CMK (cell line): ENCODE measurements at regions not wholly inside any gene's neighbourhood (a gene's known extent, or its start where the extent isn't known, plus 50 kb on each side); places are given as distances from the start of the nearest gene placed in this dataset.
"Not testable (repeated sequence)": the region's sequence is repeated elsewhere in the genome, so short reads cannot be mapped to it uniquely, and the experiment has no call there.

Source experiments
- DNase-seq: peaks from one replicate; pipeline ENCODE4 v3.0.0-alpha.2; 2010; ENCODE audit warnings: low read depth

DNA sequence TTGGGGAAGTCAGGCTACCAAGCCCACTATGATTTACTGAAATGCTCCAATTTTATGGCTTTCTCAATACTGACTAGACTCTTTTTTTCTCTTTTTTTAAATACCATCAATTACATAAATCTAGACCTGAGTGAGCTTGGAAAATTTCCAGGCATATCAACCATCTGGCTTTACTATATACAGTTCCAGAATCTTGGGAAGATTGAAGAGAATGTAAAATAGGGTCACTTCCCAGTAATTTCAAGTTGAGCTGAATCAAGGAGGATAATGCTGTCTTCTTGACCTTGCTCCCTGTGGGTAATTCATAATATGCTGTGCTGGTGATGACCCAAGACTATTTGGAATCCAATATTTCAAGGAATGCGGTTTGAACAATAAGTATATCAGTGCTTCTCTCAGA lies 108.1 kb downstream of the MAP3K21 start:
- no peak for DNase-seq

DNA sequence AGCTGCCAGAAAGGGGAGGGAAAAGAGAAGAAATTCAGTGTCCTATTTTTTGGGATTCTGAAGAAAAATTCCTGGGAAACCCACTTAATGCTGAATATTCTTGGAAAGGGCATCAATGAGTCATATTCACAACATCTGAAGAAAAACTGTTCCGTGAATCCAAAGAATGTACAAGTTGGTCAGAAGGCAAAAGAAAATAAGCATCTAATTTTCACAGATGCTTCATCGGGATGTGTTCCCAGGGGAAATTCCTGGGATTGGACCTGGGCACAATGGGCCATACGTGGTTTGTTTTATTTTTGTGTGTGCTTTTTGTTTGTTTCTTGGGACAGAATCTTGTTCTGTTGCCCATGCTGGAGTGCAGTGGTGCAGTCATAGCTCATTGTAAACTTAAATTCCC lies 112.2 kb downstream of the MAP3K21 start:
- DNase-seq = no peak

DNA sequence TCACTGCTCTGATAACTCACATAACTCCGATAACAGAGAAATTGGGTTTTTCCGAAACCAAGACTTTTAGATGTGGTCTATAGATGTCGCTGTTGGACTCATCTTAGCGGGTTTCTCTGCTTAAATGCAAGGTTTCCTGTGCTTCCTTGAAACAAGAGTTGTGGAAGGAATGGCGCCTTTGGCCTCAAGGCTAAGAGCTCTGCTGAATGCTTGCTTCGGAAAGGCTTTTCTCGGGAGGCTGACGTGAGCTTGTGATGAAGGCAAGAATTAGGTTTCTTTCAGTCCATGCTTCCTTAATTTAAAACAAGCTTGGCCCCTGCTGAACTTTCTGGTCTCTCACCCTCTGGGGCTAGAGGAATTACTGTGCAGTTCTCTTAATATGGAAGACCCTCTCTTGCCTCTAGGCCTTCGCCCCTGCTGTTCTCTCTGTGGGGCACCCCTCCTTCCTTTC lies 113.5 kb downstream of the MAP3K21 start:
- peak; percentile 8 for DNase-seq

DNA sequence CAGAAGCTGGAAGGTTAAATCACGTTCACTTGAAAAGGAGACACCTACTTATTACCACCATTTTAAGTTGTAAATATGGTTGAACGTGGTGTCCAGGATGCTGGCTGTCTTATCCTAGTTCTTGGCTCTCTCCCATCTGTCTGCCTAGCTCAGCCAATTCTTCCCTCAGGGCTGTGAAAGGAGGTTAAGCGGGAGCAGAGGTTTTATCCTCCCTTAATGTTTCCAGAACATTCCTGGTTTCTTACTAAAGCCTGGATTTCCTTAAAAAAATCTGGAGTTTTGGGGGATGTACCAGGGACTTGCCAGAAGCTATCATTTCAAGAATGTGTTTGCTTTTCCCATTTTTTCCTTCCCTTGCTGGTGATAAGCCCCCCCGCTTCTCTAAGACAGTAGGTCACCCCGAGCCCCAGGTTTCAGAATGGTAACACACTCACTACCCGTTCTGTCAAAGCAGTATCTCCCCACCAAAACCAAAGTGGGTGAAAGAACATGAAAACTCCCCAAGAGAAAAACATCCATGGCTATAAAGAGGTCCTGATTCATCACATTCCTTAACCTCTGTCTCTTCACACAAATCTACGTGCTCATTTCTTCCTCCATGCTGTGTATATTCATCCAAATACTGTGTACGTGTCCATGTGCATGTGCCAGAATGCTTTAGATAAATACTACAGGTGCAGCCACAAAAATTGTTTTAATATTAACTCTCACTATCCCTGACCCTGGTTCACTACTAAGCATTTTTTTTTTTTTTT lies 114.7 kb downstream of the MAP3K21 start:
- no peak for DNase-seq

DNA sequence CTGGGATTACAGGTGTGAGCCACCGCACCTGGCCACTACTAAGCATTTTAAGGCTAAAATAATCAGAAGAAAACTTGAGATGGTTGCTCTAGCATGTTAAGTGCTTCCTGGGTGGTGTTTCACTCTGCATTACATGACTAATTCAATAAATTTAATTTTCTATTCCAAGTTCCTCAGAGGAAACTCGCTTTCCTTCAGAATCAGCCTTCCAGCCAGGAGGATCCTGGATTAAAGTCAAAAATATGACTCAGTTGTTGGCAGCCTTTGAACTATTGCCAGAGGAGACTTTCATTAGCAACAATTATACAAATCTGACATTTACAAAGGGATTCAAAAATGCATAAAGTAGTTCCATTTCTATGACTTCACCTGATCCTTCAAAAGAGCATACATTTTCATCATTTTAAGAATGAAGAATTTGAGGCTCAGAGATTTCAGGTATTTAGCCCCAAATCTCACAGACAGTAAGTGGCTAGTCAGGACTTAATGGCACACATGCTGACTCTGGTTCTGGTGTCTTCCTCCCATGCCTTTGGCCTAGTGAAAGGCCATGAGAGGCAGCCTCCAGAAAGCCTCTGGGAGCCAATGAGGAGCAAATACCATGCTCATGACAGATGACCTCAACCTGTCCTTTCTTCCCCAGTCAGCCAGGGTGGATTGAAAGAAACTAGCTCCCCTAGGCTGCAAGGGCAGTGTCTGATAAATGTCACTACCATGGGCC lies 115.7 kb downstream of the MAP3K21 start:
- no peak for DNase-seq

DNA sequence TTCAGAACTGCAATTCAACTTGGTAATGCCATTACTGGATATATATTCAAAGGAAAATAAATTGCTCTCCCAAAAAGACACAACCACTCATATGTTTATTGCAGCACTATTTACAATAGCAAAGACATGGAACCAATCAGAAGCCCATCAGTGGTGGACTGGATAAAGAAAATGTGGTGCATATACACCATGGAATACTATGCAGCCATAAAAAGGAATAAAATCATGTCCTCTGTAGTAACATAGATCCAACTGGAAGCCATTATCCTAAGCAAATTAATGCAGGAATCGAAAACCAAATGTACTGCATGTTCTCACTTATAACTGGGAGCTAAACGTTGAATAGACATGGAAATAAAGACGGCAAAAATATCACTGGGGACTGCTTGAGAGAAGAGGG lies 117.0 kb downstream of the MAP3K21 start:
- DNase-seq = no peak

DNA sequence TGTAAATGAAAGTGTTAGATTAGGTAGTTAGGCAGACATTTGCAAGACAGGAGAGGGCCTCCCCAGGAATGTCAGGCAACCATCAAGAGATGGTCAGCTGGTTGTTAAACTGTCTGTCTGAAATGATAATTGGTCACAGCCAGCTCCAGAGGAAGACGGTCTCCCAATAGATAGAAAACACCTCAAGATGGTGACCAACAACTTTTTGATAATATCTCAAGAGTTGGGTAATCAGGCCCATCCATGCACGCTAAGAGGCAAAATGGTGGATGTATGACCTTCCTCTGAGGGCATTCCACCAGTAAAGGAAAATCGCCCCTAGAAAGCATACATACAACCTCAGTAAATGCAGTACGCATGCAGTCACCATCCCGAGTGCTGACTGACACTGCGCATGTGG lies 118.2 kb downstream of the MAP3K21 start:
- no peak for DNase-seq

DNA sequence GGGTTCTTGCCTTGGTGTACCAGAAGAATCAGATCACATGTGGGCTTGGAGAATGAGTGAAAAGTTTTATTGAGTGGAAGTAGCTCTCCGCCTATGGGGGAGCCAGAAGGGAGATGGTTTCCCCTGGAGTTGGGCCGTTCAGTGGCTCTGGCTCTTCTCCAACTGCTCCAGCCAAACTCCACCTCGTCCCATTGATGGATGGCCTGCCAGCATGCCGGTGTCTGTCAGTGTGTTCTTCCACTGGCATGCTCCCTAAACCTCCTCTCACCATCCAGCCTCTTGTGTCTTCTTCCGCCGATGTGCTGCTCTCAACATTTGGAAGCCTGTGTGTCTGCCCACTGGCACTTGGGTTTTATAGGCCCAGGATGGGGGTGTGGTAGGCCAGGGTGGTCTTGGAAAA lies 119.4 kb downstream of the MAP3K21 start:
- DNase-seq = no peak

DNA sequence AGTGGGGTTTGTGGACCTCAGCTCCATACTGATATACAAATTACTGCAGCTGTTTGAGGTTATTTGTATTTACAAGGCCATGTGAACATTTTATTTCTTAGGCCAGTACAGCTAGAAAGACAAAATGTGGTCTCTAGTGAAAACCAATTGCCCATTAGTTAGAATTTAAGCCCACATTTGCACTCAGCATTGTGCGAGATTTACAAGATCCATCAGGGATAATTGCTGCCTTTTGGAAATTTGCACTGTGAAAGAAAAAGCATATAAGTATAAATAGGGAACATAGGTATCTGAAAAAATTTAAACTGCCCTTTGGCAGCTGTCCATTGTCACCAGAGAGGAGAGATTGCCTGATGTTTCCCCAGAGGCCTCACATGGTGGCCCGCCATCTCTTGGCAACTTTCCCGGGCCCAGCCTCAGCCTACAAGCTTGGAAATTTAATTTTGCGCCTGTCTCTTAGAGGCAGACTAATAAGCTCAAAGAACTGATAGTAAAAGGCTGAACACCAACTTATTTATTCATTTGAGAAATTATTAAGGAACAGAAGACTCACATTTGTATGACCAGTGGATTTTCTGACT lies 120.7 kb downstream of the MAP3K21 start:
- no peak for DNase-seq

DNA sequence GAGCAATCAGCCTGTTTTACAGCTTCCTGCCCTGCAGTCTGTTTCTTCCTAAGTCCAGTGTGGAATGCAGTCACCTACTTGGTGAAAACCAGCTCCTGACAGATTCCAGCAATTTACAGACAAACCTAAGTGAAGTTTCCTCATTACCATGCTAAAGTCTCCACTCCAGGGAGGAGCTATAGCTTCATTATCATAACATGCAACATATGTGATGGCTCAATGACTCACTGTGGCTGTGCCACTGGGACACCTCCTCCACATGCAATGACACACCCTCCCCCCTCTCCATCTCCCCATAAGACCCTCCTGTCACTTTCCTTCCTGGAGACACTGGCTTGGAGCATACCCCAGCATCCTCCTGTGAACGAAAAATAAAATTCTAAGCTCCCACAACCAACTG lies 125.2 kb downstream of the MAP3K21 start:
- no peak for DNase-seq

DNA sequence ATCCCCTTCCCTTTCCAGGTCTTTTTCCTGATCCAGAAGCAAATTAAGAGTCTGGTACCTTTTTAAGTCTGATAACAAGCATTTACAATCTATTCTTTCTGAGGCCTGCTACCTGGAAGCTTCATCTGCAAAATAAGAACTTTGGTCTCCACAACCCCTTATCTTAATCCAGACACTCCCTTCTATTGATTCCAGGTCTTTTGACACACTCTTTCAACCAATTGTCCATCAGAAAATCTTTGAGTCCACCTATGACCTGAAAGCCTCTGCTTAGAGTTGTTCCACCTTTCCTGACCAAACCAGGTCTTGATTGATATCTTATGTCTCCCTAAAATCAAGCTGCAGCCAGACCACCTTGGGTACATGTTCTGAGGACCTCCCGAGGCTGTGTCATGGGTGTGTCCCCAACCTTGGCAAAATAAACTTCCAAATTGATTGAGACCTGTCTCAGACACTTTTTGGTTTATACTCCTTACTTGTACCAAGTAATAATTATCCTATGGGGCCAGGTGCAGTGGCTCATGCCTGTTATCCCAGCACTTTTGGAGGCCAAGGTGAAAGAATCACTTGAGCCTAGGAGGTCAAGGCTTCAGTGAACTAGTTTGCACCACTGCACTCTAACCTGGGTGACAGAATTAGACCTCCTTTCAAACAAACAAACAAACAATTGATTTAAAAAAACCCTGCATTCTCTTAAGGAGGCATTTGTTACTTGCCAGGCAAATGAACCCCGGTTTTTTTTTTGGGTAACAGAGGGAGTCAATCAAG lies 126.1 kb downstream of the MAP3K21 start:
- DNase-seq = no peak

DNA sequence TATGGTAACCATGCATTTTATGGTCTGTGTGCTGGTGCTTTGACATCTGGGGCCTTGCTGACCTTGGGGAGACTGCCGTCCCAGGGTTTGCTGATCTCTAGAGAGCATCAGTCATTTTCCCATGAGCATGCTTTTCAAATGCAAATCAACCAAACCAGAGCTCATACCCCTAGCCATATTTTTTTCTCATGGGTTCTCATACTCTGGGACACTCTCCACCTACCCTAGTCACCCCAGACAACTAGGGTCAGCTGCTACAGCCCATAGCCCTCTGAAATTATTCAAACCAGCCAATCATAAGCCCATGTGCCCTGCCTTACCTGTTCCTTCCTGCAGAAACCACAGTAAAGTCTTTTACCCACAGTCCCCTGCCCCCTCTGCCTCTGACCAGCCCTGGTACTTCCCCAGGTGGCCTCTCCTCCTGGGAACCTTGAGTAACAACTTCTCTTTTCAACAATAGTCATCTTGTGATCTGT lies 132.0 kb downstream of the MAP3K21 start:
- no peak for DNase-seq

DNA sequence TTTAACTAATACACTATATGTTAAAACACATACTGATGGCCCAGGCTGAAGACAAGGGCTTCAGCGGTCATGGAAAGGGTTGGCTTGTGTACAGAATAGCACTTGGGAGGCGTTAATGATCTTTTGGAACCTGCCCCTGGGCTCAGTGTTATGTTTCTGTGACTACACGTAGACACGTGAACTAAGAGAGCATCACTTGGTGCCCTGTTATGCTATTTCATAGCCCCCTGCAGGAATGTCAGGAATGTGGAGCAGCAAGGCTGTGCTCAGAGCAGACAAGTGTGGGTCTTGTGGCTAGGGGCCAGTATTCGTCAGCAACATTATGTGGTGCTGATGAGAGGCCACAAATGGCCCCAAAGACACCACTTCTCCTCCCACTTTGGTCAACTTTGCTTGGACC lies 132.4 kb downstream of the MAP3K21 start:
- DNase-seq = no peak

DNA sequence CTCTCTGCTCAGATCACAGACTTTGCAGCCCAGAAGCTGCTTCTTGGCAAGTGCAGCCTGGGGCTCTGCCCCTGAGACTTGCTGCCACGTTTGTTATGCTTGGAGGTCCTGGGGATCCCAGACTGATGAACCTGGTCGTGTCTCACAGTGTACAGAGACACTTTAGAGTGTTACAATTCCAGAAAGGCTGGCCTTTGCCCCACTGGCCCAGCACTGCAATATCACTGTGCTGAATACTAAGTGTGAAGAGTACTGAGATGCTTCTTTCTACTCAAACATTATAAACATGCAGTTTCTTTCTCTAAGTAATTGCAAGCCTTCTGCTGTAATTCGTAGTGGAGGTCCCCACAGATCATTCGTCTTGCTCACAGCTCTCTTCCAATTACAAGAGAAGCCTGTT lies 133.2 kb downstream of the MAP3K21 start:
- DNase-seq = no peak

DNA sequence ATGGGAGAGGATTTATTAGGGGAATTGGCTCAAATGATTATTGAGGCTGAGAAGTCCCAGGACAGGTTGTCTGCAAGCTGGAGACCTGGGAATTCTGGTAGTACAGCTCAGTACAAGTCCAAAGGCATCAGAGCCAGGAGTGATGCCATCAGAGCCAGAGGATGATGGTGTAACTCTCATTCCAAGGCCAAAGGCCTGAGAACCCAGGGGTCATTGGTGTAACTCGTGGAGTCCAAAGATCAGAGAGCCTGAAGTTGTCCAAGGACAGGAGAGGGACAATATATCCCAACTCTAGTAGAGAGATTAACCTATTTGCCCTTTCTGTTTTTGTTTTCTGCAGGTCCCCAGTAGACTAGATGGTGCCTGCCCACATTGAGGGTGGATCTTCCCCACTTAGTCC lies 134.3 kb downstream of the MAP3K21 start:
- DNase-seq = no peak

DNA sequence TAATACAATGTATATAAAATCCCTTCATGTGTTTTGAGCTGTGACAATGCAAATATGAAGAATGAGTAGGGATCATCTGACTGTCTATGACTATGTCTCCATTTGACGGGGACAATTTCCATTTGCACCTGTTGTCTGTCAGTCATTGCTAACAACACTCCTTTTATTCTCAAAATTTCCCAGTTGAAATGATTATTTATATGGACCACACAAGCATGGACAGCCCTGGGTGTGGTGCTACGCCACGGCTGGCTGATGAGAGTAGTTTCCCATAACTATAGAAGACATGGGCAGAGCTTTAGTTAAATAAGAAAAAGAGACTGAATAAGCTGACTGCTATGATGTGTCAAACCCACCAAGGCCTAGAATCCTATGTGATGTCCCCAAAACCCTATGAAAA lies 135.8 kb downstream of the MAP3K21 start:
- no peak for DNase-seq

DNA sequence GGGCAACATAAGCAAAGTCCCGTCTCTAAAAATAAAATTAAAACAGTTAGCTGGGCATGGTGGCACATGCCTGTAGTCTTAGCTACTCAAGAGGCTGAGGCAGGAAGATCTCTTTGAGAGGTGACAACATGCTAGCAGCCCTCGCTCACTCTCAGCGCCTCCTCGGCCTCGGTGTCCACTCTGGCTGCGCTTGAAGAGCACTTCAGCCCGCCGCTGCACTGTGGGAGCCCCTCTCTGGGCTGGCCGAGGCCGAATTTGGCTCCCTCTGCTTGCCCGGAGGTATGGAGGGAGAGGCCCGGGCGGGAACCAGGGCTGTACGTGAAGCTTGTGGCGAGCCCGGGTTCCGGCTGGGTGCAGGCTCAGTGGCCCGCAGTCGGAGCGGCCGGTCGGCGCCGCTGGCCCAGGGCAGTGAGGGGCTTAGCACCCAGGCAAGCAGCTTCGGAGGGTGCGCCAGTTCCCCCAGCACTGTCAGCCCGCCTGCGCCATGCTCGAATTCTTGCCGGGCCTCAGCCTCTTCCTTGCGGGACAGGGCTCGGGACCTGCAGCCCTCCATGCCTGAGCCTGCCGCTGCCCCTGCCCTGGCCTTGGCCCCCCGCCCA lies 138.3 kb downstream of the MAP3K21 start:
- DNase-seq = no peak

DNA sequence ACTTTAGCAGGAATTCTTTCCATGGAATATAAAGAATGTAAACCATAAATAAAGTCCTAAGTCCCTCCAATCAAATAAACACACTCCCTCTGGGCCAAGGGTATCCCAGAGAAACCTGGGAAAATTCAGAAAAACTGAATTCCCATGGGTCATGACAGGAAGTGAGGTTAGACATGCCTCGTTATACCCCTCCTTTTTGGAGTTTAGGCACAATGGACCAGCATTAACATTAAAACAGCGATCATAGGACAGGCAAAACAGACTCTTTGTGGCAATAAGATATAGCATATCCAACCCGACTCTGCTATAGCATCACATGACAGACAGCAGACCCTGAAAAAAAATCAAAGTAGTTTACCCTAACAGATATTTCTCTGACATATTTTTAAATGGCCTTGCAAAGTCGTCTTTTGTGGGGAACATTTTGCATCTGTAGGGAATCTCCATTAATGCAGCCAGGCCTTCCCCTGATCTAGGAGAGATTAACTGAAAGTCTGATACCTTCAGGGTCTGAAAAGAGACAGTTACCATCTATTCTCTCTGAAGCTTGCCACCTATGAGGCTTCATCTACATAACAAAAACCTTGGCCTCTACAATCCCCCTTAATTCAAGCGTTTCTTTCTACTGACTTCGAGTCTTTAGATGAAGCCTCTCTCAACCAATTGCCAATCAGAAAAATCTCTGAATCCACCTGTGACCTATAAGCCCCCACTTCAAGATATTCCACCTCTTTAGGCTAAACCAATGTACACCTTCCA lies 143.0 kb upstream of the KCNK1 start:
- no peak for DNase-seq

DNA sequence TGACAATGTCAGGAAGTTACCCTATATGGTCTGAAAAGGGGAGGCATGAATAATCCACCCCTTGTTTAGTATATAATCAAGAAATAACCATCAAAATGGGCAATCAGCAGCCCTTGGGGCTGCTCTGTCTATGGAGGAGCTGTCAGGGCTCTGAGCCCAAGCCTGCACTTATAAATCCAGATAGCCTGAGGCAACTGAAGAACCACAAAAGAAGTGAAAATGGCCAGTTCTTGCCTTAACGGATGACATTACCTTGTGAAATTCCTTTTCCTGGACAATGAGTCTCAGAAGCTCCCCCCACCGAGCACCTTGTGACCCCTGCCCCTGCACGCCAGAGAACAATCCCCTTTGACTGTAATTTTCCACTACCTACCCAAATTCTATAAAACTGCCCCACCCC lies 142.1 kb upstream of the KCNK1 start:
- DNase-seq = not testable (repeated sequence)

DNA sequence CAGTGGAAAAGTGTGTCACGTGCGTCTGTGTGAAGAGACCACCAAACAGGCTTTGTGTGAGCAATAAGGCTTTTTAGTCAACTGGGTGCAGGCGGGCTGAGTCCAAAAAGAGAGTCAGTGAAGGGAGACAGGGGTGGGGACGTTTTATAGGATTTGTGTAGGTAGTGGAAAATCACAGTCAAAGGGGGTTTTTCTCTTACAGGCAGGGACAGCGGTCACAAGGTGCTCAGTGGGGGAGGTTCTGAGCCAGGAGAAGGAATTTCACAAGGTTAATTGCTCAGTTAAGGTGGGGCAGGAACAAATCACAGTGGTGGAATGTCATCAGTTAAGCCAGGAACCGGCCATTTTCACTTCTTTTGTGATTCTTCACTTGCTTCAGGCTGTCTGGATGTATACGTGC lies 141.1 kb upstream of the KCNK1 start:
- DNase-seq = not testable (repeated sequence)

DNA sequence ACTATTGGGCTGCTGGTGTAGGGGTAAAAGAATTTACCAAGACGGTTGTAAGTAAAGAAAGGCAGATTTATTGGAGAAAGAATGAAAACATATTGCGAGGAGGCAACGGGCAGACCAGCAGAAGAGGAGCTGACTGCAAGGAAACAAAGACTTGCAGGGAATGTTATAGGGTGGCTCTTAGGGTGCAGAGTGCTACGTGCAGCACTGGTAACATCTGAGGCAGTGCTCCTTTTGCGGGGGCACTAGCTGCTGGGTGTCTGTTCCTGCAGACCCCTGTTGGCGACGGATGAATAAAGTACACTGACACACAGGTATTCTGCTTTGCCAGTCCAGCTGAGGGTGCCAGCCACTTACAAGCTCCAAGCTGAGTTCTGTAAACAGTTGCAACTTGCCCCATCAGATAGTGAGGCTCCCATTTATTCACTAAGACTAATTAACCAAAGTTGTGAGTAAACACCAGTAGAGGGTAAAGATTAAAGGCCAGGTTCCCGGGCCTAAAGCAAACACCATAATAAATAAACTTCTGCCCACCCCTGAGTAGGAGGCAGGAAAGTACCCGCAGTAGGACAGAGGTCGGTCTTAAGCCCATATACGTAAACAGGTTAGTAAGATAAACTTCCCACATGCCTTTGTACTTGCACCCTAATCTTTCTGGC lies 140.2 kb upstream of the KCNK1 start:
- DNase-seq = no peak
